HEK293T (cell line): ENCODE measurements at regions not wholly inside any gene's neighbourhood (a gene's known extent, or its start where the extent isn't known, plus 50 kb on each side); places are given as distances from the start of the nearest gene placed in this dataset.

Experiments
- BHLHE40 ChIP-seq: fragments of 450-650 bp; IDR thresholded peaks from 2 replicates; pipeline ENCODE4 v1.6.1; 2016; ENCODE audit warnings: mild to moderate bottlenecking, moderate library complexity, borderline replicate concordance
- ELF4 ChIP-seq: fragments of 450-650 bp; IDR thresholded peaks from 2 replicates; pipeline ENCODE4 v1.6.1; 2017; ENCODE audit warnings: antibody characterized with exemption
- FOXM1 ChIP-seq: fragments of 450-650 bp; IDR thresholded peaks from 2 replicates; pipeline ENCODE4 v1.6.1; 2017; ENCODE audit warnings: mild to moderate bottlenecking, borderline replicate concordance
- L3MBTL2 ChIP-seq: fragments of 450-650 bp; conservative IDR thresholded peaks from 2 replicates; pipeline ENCODE4 v1.6.1; 2016; ENCODE audit warnings: mild to moderate bottlenecking
- NFRKB ChIP-seq: fragments of 450-650 bp; IDR thresholded peaks from 2 replicates; pipeline ENCODE4 v1.6.1; 2016; ENCODE audit warnings: mild to moderate bottlenecking, moderate library complexity
- TF ChIP-seq, protein P1 (sequence below): fragments of 450-650 bp; IDR thresholded peaks from 2 replicates; pipeline ENCODE4 v1.6.1; 2016

DNA sequence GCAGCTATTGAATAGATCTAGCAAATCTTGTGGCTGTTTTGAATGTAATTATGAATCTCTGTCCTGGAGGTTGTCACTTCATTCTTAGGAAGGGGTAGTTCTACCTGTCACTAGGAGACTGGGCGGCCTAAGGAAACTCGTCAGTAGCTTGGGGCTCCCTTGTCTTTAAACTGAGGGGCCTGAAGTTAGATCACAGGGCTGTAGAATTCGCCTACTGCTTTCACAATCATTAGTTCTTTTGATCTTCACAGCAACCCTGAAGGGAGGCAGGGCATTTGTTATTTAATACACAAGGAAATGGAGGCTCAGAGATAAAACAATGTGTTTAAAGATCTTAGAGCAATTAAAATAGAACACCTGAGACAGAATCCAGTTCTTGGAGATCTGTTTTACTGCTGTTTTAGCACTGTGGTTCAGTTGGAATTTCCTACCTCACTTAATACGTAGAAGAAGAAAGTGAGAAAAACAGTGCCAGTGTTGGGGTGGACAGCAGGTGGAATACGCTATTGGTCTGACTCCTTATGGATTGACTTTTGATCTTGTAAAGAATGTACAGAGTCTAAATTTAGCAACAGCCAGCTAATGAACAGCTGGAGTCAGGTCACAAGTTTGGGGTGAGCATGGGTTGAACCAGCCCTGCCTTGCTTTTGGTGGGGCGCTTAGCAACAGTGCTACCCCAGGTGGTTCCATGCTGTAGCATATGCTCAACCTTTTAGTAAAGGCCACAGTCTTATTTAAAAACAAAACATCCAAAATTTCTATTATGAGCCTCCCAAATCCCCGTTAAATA is 71.4 kb upstream of the BHLHE40 start:
- TF ChIP-seq L3MBTL2 (no peak), BHLHE40 (no peak), ELF4 (no peak), NFRKB (no peak), FOXM1 (no peak)
- TF ChIP-seq, protein P1, sequence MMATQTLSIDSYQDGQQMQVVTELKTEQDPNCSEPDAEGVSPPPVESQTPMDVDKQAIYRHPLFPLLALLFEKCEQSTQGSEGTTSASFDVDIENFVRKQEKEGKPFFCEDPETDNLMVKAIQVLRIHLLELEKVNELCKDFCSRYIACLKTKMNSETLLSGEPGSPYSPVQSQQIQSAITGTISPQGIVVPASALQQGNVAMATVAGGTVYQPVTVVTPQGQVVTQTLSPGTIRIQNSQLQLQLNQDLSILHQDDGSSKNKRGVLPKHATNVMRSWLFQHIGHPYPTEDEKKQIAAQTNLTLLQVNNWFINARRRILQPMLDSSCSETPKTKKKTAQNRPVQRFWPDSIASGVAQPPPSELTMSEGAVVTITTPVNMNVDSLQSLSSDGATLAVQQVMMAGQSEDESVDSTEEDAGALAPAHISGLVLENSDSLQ: no peak
